H1 (cell line): ENCODE measurements at regions not wholly inside any gene's neighbourhood (a gene's known extent, or its start where the extent isn't known, plus 50 kb on each side); places are given as distances from the start of the nearest gene placed in this dataset.

Experiments
- CREB1 ChIP-seq: IDR thresholded peaks from 2 replicates; pipeline ENCODE4 v1.6.1; 2012; ENCODE audit warnings: inconsistent platforms
- EZH2 ChIP-seq: fragments of 200-600 bp; sonication (generic); IDR thresholded peaks from 2 replicates; pipeline ENCODE4 v1.7.1; 2012; ENCODE audit warnings: low read depth, mild to moderate bottlenecking, moderate library complexity, low read length, inconsistent platforms; ENCODE audit not compliant: severe bottlenecking

DNA sequence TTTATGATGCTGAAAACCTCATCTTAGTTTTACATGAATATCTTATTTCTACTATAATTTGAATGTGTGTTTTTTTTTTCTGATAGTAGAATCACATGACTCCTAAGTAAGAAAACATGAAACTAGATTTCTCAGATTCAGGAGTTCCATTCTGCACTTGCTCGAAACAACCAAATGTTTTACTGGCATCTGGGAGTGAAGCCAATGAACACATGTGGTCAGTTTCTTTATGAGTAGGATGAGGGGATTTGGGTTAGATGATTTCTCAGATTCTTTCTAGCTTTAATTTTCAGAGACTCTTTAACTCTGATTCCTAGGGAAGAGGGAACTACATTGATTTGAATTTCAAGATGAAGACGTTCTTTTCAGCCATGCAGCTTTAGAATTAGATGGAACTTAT lies 225.0 kb upstream of the NT5C1B start (continued):
- TF ChIP-seq CREB1 (no peak), EZH2 (no peak)
